HG03060 (cell line): ENCODE measurements at regions not wholly inside any gene's neighbourhood (a gene's known extent, or its start where the extent isn't known, plus 50 kb on each side); places are given as distances from the start of the nearest gene placed in this dataset.
"Not testable (repeated sequence)": the region's sequence is repeated elsewhere in the genome, so short reads cannot be mapped to it uniquely, and the experiment has no call there.

Experiments
- ATAC-seq: cut with Tn5 transposase; IDR thresholded peaks from one replicate; pipeline ENCODE4 v1.9.1; 2021; ENCODE audit warnings: low read depth, moderate number of reproducible peaks; ENCODE audit not compliant: unreplicated experiment

DNA sequence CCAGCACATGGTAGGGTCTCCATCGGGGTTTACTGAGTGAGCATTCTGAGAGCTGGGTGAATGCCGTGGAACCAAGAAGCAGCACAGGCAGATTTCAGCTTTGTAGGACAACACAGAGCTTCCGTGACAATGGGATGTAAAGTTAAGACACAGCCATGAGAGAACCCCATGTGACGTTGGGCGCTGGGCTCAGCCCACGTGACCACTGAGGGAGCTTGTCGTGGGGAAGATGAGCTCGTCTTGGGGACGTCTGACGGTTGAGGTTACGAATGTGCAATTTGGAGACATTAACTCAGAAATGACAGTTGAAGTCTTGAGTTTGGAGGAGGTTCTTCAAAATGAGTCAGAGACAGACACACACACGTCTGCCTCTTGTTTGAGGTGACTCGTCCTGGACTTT lies 51.5 kb upstream of the MUC20 start:
- not testable (repeated sequence) for ATAC-seq

- ATAC-seq = not testable (repeated sequence)
Measured at GRCh38 chr3:195668131-195668766, 52.5 kb upstream of the MUC20 start.

GRCh38 chr3:195665311-195665710 lies 55.5 kb upstream of the MUC20 start:
- ATAC-seq = not testable (repeated sequence)

DNA sequence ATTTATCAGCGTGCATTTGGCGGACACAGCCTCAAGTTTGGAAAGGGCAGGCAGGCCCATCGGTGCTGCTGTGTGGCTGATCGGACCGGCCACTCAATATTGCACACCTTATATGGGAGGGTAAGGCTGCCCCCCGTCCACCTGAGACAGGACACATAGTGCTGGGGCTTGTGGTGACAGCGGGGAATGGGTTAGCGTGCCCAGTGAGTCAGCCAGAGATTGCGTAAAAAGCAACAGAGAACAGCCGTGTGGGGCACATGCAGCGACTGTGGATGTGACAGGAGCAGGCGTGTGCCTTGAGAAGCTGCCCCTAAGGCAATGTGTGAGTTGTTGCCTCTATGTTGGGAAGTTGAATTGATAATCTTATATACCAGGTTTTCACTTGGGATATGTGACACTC lies 56.6 kb upstream of the MUC20 start:
- ATAC-seq = not testable (repeated sequence)

DNA sequence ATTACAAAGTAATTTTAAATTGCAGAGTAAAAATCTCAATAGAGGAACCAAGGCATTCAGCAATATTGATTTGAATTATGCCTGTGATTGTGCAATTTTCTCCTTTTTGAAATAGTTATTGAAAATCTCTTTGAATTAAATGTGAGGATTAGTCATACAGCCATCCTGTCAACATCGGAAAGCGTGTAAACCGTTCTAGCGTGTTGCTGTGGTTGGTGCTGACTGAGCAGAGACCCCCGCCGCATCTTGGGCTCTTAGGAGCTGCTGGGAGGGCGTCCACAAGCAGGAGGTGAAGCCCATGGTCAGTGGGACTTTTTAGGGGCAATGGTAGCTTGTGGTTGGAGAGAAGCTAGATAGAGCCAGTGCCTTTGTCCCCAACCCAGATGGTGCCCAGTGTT lies 61.6 kb upstream of the MUC20 start:
- not testable (repeated sequence) for ATAC-seq

- not testable (repeated sequence) for ATAC-seq
Measured at GRCh38 chr3:195658381-195659135, 62.2 kb upstream of the MUC20 start.

GRCh38 chr3:195657475-195658372 lies 63.1 kb upstream of the MUC20 start:
- peak; percentile 49 for ATAC-seq

DNA sequence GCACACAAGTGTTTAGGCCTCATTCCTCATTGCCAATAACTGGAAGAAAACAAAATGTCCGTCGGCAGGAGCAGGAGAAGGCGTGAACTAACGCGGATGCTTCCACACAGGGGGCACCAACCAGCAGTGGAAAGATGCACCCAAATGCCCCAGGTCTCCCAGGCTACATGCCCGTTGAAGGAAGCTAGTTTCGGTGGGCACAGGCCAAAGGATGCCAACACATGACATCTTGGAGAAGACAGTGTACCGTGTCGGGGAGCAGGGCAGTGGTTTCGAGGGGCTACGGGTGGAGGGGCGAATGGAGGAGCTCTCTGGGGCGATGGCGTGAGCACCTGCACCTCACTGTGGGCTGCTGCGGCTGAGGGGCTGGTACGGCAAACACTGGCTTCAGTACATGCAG lies 64.7 kb upstream of the MUC20 start:
- ATAC-seq = not testable (repeated sequence)

DNA sequence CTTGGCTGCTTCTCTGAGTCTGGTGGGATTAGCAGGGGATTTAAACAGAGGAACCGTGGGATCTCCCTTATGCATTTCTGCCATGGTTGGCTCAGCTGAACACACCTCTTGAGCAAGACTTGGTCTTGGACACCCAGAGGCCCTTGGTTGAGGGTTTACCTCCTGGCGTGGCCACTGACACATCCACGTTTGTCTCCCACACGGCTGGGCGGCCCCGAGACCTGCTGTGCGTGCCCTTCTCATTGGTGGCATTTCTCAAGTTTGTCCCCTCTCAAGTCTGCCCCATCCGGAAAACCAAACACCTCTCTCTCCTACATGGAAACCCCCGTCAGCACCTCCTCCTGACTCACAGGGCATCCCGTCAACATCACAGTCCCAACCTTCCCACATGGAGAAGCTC lies 66.0 kb upstream of the MUC20 start:
- ATAC-seq = not testable (repeated sequence)

- ATAC-seq = not testable (repeated sequence)
Measured at GRCh38 chr3:195654138-195654537, 66.6 kb upstream of the MUC20 start.

- not testable (repeated sequence) for ATAC-seq
Measured at GRCh38 chr3:195653641-195654040, 67.1 kb upstream of the MUC20 start.

DNA sequence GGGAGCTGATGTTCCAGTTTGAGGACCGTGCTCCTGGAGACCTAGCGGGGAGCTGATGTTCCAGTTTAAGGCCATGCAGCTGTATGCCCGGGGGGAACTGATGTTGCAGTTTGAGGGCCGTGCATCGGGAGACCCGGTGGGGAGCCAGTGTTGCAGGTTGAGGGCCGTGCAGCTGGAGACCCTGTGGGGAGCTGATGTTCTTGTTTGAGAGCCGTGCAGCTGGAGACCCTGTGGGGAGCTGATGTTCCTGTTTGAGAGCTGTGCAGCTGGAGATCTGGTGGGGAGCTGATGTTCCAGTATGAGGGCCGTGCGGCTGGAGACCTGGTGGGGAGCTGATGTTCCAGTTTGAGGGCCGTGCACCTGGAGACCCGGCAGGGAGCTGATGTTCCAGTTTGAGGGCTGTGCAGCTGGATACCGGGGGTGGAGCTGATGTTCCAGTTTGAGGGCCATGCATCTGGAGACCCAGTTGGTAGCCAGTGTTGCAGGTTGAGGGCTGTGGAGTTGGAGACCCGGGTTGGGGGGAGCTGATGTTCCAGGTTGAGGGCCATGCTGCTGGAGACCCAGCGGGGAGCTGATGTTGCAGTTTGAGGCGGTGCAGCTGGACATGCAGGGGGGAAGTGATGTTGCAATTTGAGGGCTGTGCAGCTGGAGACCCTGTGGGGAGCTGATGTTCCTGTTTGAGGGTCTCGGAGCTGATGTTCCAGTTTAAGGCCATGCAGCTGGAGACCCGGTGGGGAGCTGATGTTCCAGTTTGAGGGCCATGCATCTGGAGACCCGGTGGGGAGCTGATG lies 64.4 kb upstream of the APOD start:
- not testable (repeated sequence) for ATAC-seq

GRCh38 chr3:195645872-195646271 lies 62.1 kb upstream of the APOD start:
- not testable (repeated sequence) for ATAC-seq

DNA sequence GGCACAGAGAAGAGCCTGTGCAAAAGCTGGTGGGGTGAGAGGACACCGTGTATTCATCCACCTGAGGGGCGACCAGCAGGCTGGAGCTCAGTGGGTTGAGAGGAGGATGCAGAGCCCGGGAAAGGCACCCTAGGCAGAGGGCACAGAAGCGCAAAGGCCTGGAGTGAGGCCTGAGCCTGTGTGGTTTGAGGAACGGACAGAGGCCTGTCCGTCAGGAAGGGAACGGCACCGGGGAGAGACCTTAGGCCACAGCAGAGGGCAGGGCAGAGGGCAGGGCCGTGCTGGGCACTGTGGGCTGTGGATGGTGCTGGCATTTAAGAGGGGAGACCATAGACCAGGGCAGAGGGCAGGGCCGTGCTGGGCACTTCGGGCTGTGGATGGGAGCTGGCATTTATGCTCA lies 59.5 kb upstream of the APOD start:
- ATAC-seq = not testable (repeated sequence)

DNA sequence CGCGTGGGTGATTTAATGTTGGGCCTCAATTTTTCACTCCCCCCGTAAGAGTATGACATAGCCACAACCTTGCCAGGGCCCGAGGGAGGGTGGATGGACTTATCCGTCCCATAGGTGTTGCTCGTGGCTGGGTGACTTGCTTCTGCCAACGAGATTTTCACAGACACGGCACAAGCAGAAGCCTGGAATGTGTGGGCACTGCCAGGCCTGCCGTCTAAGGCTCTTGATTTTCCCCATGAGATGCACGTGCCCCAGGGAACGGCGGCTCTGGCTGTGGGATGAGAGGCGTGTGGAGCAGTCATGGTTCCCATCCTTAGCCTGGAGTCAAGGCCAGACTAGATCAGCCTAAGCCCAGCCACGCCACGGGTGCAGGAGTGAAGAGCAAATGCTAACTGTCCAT lies 58.6 kb upstream of the APOD start:
- ATAC-seq = not testable (repeated sequence)

DNA sequence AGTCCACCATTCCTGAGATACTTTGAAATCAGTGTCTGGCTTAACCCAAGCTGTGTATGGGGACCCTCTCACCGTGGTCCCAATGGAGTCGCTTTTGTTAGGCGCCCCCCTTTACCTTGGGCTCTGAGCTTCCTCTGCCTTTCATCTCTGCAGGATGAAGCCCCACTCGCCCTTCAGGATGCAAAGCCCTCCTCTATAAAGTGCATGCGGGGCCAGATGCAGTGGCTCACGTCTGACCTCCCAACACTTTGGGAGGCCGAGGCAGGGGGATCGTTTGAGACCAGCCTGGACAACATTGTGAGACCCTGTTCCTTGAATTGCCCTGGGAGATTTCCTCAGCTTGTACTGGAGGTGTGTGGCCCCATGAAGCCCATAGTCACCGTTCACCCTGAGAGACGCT lies 54.7 kb upstream of the APOD start:
- ATAC-seq = not testable (repeated sequence)

GRCh38 chr3:195637473-195638233 lies 53.9 kb upstream of the APOD start:
- not testable (repeated sequence) for ATAC-seq

DNA sequence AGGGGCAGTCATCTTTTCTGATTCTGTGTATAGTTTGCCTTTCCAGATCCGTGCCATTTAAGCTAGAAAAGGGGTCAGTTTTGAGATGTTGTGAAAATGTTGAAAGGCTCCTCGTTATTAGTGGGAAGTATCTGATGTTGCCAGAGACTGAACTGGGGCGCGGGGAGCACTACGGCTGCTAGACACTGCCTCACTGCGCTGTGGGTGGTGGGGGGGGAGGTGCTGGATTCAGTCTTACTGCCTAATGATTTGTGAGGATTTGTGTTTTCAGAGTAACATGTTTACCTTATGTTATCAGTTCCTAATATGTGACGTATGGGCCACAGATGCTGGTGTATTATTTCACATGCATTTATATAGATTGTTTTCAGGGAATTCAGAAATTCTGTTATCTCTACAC lies 53.3 kb upstream of the APOD start:
- not testable (repeated sequence) for ATAC-seq

DNA sequence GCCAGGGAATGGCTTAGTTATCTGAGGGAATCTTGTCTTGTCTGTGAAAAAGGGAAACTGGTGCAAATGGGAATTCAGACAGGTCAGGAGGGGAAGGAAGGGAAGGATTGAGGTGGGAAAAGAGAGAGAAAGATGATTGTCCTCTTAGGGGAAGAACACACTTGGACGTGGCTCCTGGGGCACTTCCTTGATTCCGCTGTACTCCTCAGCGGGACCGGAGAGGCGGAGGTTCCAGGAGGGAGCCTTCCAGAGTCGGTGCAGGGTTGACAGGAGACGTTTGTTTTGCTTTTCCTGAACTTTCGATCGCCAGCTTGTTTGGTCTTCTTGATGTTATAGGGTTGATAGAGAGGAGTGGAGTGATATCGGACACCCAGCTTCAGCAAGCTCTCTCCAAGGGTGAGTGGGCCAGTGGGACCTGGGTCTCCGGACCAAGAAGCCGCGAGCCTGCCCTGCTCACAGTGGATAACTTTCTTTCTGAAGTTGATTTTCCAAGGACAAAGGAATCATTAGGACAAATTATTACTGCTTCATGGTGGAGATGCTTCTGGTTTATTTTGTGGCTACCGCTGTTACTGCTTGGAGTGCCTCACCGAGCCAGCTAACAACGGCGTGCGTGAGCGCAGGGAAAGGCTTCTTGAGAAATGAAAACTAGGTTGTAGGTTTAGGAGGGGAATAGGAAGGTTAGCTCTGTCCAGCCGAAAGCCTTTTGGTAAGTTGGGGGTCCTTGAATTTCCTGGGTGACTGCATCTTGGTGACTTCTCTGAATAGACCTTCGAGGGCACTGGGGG lies 52.4 kb upstream of the APOD start:
- ATAC-seq = not testable (repeated sequence)
